ENCODE measurements at regions not wholly inside any gene's neighbourhood (a gene's known extent, or its start where the extent isn't known, plus 50 kb on each side); places are given as distances from the start of the nearest gene placed in this dataset.
A peak's percentile ranks its signal among the peaks of the same experiment; 100 is the strongest.
"Not testable (repeated sequence)": the region's sequence is repeated elsewhere in the genome, so short reads cannot be mapped to it uniquely, and the experiment has no call there.

DNA sequence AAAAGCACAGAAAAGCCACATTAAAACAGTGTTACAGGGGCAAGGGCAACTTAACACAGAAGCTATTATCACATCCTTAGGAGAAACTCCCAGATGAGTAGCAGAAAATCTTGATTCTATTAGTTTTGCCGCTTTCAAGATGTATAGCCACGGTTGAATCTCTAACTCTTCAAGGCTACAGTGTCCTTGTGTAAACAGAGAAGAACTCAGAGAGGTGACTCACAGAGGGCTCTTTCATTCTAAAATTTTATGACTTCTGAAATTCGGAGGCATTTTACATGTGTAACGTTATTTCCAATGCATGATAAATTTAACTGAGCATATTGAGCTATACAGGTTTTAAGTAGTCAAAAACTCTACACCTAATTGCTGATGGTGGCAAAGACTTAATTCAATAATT is 846.6 kb downstream of the GBE1 start:
- ATAC-seq, result no peak
- no peak for DNase-seq
- 76% methylated on average over 4 of the region's 4 CpGs for WGBS
- Histone ChIP-seq H3K4me3 (ENCODE audit: low read length) (no peak overlapping the region), H3K27ac (ENCODE audit: low read length) (no peak overlapping the region), H3K9me3 (ENCODE audit: control insufficient read depth, low read length) (no peaks in the 10 kb centered on the region), H3K4me1 (ENCODE audit: control insufficient read depth, insufficient read depth, low read length) (no peaks in the 10 kb centered on the region), H3K27me3 (ENCODE audit: control insufficient read depth, insufficient read depth) (no peaks in the 10 kb centered on the region)
- intact Hi-C loops (cut with DNase I), result no loop called here

DNA sequence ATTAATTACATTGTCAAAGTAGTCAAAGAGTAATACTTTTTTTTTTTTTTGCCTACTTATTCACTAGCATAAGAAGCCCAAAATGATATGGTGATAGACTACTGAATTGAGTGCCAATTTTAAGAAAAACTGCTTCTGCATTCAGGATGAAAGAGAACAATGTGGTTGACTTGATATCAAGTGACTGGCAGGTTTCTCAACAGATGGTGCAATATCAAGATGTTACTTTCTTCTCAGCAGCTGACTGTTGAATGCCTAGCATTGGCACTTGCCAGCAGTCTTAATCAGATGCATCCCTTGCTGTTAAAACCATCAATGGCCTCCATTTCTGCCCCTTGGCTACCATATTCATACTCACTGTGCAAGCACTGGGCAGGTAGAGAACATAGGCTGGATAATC is 863.2 kb downstream of the GBE1 start:
- Histone ChIP-seq H3K4me1 (ENCODE audit: control insufficient read depth, insufficient read depth, low read length) (no peaks in the 10 kb centered on the region), H3K4me3 (ENCODE audit: low read length) (no peak overlapping the region), H3K27ac (ENCODE audit: low read length) (no peak overlapping the region), H3K9me3 (ENCODE audit: control insufficient read depth, low read length) (no peaks in the 10 kb centered on the region), H3K27me3 (ENCODE audit: control insufficient read depth, insufficient read depth) (no peaks in the 10 kb centered on the region)
- DNase-seq (no peak), ATAC-seq (no peak)
- intact Hi-C loops (cut with DNase I), result no loop called here

DNA sequence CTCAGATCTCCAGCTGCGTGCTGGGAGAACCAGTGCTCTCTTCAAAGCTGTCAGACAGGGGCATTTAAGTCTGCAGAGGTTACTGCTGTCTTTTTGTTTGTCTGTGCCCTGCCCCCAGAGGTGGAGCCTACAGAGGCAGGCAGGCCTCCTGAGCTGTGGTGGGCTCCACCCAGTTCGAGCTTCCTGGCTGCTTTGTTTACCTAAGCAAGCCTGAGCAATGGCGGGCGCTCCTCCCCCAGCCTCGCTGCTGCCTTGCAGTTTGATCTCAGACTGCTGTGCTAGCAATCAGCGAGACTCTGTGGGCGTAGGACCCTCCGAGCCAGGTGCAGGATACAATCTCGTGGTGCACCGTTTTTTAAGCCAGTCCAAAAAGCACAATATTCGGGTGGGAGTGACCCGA is 864.4 kb downstream of the GBE1 start:
- H3K9me3 ChIP-seq (ENCODE audit: control insufficient read depth, low read length); intact Hi-C loops (cut with DNase I); H3K27ac ChIP-seq (ENCODE audit: low read length); H3K4me3 ChIP-seq (ENCODE audit: low read length); H3K4me1 ChIP-seq (ENCODE audit: control insufficient read depth, insufficient read depth, low read length); H3K27me3 ChIP-seq (ENCODE audit: control insufficient read depth, insufficient read depth); DNase-seq; ATAC-seq: not testable (repeated sequence)
- 68% methylated on average over 12 of the region's 12 CpGs for WGBS

DNA sequence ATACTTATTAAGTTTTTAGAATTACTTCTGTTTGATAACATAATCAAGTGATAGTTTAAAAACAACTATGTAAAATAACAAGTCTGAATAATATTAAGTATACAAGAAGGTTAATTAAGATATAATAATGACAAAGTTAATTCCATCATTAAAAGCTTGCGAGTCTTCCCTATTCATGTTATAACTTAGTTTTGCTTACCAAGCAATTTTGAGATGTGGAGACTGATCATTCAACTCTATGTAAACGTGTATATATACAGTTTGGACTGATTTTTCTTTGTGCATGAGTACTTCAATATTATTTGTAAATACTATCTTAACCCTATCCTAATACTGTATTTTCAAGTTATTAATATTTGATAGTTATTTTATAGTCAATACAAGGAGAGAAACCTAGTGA is 870.9 kb downstream of the GBE1 start:
- no peak for ATAC-seq
- DNase-seq, result no peak
- Histone ChIP-seq H3K4me1 (ENCODE audit: control insufficient read depth, insufficient read depth, low read length) (no peaks in the 10 kb centered on the region), H3K27ac (ENCODE audit: low read length) (no peak overlapping the region), H3K4me3 (ENCODE audit: low read length) (no peak overlapping the region), H3K9me3 (ENCODE audit: control insufficient read depth, low read length) (no peaks in the 10 kb centered on the region), H3K27me3 (ENCODE audit: control insufficient read depth, insufficient read depth) (no peaks in the 10 kb centered on the region)
- intact Hi-C loops (cut with DNase I), result no loop called here
- 83% methylated on average over 2 of the region's 2 CpGs for WGBS

DNA sequence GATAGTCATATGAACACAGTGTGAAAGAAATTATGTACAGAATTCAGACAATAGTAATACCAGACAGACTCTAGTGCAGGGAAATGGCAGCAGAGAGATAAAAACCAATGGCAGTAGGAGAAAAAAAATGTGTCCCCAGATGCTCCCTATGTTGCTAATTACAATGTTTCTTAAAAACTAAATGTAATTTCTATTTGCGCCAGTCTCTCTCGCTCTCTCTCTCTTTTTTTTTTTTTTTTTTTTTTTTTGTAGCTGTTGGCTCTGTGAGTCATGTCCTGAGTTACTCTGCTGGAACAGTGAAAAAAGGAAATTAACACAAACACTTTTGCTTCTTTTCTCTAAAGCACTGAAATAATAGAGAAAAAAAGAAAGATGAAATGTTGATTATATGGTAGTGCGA is 871.9 kb downstream of the GBE1 start:
- intact Hi-C loops (cut with DNase I), result no loop called here
- H3K9me3 ChIP-seq (ENCODE audit: control insufficient read depth, low read length), result no peaks in the 10 kb centered on the region
- ATAC-seq, result no peak

DNA sequence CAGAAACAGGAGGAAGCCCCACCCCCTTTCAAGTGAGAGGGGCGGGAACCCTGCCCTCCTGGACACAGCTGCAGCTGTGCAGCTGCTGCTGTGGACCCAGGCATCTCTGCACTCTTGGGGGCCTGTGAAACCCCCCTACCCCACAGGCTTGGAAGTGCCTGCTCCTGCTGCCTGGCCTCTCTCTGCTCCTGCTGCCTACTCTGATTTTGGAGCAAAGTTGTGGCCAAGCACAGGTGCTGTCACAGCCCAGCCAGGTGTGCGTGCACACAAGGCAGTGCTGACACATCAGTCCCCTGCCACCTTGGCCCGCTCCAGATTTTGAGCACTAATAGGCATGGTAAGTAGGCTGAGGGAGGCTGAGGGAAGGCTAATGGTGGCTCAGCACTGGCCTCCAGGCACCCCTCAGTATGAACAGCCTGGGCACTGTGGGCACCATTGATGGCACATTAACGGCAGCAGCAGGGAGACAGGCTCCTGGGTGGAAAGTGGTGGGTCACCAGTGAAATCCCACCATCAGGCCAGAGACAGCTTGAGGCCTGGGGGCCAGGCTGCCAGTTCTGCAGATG is 890.9 kb downstream of the GBE1 start:
- intact Hi-C loops (cut with DNase I), result no loop called here
- no peak for ATAC-seq
- H3K4me3 ChIP-seq (ENCODE audit: low read length), result no peak overlapping the region
- H3K4me1 ChIP-seq (ENCODE audit: control insufficient read depth, insufficient read depth, low read length), result no peaks in the 10 kb centered on the region
- no peaks in the 10 kb centered on the region for H3K9me3 ChIP-seq (ENCODE audit: control insufficient read depth, low read length)
- H3K27me3 ChIP-seq (ENCODE audit: control insufficient read depth, insufficient read depth), result no peaks in the 10 kb centered on the region
- DNase-seq, result peak in 1 of 3 donors; percentile 9
- WGBS, result 79% methylated on average over 4 of the region's 4 CpGs
- H3K27ac ChIP-seq (ENCODE audit: low read length), result no peak overlapping the region

More for the DNA sequence above, 871.9 kb downstream of the GBE1 start:
- DNase-seq, result no peak
- Histone ChIP-seq H3K4me3 (ENCODE audit: low read length) (no peak overlapping the region), H3K27ac (ENCODE audit: low read length) (no peak overlapping the region), H3K4me1 (ENCODE audit: control insufficient read depth, insufficient read depth, low read length) (no peaks in the 10 kb centered on the region), H3K27me3 (ENCODE audit: control insufficient read depth, insufficient read depth) (no peaks in the 10 kb centered on the region)
- WGBS, result 72% methylated on average over 3 of the region's 3 CpGs

DNA sequence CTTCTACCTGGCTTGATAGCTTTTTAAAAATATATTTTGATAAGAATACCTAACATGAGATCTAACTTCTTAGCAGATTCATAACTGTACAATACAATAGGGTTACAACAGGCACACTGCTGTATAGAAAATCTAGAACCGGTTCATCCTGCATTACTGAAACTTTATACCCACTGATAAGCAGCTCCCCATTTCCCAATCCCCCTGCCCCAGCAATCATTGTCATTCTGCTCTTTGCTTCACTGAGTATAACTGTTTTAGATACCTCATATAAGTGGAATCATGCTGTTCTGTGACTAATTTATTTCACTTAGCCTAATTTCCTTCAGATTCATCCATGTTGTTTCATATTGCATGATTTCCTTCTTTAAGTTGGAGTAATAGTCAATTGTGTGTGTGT is 906.0 kb downstream of the GBE1 start:
- no peaks in the 10 kb centered on the region for H3K27me3 ChIP-seq (ENCODE audit: control insufficient read depth, insufficient read depth)
- intact Hi-C loops (cut with DNase I), result no loop called here
- ATAC-seq, result no peak
- 81% methylated on average over 1 of the region's 1 CpG for WGBS
- DNase-seq, result no peak
- no peak overlapping the region for H3K4me3 ChIP-seq (ENCODE audit: low read length)
- H3K27ac ChIP-seq (ENCODE audit: low read length), result no peak overlapping the region
- no peaks in the 10 kb centered on the region for H3K9me3 ChIP-seq (ENCODE audit: control insufficient read depth, low read length)
- no peaks in the 10 kb centered on the region for H3K4me1 ChIP-seq (ENCODE audit: control insufficient read depth, insufficient read depth, low read length)

DNA sequence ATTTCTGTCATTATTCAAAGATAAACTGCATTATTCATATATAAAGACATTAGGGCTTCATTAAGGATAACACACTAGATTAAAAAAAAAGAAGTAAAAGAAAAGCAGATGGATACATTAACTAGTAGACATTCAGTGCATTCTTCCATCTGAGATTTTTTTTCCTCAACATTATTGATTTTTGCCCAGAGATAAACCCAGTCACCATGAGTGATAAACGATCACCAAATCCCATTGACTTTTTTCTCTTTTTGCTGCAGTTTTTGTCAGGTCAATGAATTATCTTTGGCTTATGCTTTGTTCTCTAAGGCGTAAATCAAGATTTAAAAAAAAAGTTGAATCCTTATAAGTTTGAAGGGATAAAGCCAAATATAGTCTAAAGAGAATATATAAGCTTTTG is 925.0 kb downstream of the GBE1 start:
- ATAC-seq, result no peak
- no peaks in the 10 kb centered on the region for H3K9me3 ChIP-seq (ENCODE audit: control insufficient read depth, low read length)

DNA sequence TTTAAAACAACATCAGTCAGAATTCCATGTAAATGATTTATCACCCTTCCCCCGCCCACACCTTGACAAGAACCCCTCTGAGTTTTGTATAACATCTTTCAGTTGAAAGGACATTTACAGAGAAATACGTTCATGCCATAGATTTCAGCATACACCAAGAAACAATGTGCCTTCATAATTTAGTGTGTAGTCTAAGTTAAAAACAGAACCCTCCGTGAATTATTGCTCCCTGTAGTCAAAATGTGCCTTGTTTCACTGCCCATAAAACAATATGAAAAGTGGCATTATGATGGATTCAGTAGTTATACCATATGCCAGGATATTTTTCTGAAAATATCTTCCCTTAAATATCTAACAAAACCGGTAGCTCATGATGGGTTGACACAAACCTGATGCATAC is 953.9 kb downstream of the GBE1 start:
- ATAC-seq (no peak), DNase-seq (no peak)
- no peaks in the 10 kb centered on the region for H3K4me1 ChIP-seq (ENCODE audit: control insufficient read depth, insufficient read depth, low read length)
- no peaks in the 10 kb centered on the region for H3K9me3 ChIP-seq (ENCODE audit: control insufficient read depth, low read length)
- H3K27me3 ChIP-seq (ENCODE audit: control insufficient read depth, insufficient read depth), result no peaks in the 10 kb centered on the region
- WGBS, result 68% methylated on average over 4 of the region's 4 CpGs
- intact Hi-C loops (cut with DNase I), result no loop called here
- H3K4me3 ChIP-seq (ENCODE audit: low read length), result no peak overlapping the region
- no peak overlapping the region for H3K27ac ChIP-seq (ENCODE audit: low read length)

More for the DNA sequence above, 925.0 kb downstream of the GBE1 start:
- no peaks in the 10 kb centered on the region for H3K4me1 ChIP-seq (ENCODE audit: control insufficient read depth, insufficient read depth, low read length)
- intact Hi-C loops (cut with DNase I), result no loop called here
- no peaks in the 10 kb centered on the region for H3K27me3 ChIP-seq (ENCODE audit: control insufficient read depth, insufficient read depth)
- WGBS, result 78% methylated on average over 2 of the region's 2 CpGs
- H3K27ac ChIP-seq (ENCODE audit: low read length), result no peak overlapping the region
- DNase-seq, result no peak
- H3K4me3 ChIP-seq (ENCODE audit: low read length), result no peak overlapping the region

DNA sequence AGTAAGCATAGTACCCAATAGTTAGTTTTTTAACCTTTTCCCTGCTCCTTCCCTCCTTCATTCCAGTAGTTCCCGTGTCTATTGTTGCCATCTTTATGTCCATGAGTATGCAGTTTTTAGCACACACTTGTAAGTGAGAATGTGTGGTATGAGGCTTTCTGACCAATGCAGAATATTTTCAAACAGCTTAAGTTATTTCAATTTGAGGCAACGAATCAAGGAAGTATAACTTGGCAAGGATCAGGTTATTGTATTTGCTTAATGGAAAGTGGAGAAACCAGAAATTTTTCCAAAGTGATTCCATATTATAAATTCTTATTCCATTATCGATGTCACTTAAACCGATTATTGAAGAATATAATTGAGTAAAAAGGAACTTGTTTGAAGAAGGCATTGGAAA is 954.8 kb downstream of the GBE1 start:
- 67% methylated on average over 4 of the region's 4 CpGs for WGBS
- Histone ChIP-seq H3K4me3 (ENCODE audit: low read length) (no peak overlapping the region), H3K9me3 (ENCODE audit: control insufficient read depth, low read length) (no peaks in the 10 kb centered on the region), H3K27me3 (ENCODE audit: control insufficient read depth, insufficient read depth) (no peaks in the 10 kb centered on the region), H3K4me1 (ENCODE audit: control insufficient read depth, insufficient read depth, low read length) (no peaks in the 10 kb centered on the region), H3K27ac (ENCODE audit: low read length) (no peak overlapping the region)
- intact Hi-C loops (cut with DNase I), result no loop called here
- ATAC-seq (no peak), DNase-seq (no peak)

DNA sequence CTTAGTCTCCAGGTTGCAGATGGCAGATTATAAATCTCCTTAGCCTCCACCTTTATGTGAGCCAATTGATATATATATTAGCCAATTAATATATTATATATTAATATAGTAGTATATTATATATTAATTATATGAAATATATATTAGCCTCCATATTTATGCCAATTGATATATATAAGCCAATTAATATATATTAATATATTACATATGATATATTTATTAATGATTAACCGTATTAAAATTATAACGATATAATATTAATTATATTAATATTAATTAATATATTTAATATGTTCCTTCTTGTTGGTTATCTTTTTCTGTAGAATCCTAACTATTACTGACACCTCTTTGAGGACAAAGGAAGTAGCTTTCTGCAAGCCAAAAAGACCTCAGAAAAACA is 972.5 kb downstream of the GBE1 start:
- no peaks in the 10 kb centered on the region for H3K4me1 ChIP-seq (ENCODE audit: control insufficient read depth, insufficient read depth, low read length)
- H3K4me3 ChIP-seq (ENCODE audit: low read length), result no peak overlapping the region
- no peaks in the 10 kb centered on the region for H3K9me3 ChIP-seq (ENCODE audit: control insufficient read depth, low read length)
- intact Hi-C loops (cut with DNase I), result no loop called here
- 94% methylated on average over 2 of the region's 2 CpGs for WGBS
- no peak for ATAC-seq
- no peak overlapping the region for H3K27ac ChIP-seq (ENCODE audit: low read length)
- no peaks in the 10 kb centered on the region for H3K27me3 ChIP-seq (ENCODE audit: control insufficient read depth, insufficient read depth)
- DNase-seq, result no peak

DNA sequence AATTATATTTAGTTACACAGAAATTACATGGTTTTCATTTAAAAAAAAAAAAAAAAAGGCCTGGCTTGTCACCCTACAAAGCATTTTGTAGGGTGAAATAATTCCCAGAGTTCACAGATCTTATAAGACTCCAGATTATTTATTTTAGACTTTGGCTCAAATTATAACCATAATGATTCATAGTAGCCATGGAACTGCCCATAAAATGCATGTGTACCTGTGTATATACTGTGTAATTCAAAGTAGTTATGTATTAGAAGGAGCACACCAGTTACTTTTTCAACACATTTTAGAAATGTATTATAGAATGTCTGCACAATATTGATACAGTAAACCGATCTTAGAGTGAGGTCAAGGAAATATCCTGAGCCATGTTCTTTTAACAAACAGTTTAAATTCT is 975.6 kb downstream of the GBE1 start:
- Histone ChIP-seq H3K9me3 (ENCODE audit: control insufficient read depth, low read length) (no peaks in the 10 kb centered on the region), H3K4me3 (ENCODE audit: low read length) (no peak overlapping the region), H3K27ac (ENCODE audit: low read length) (no peak overlapping the region), H3K27me3 (ENCODE audit: control insufficient read depth, insufficient read depth) (no peaks in the 10 kb centered on the region), H3K4me1 (ENCODE audit: control insufficient read depth, insufficient read depth, low read length) (no peaks in the 10 kb centered on the region)
- 83% methylated on average over 1 of the region's 1 CpG for WGBS
- intact Hi-C loops (cut with DNase I), result no loop called here
- ATAC-seq (no peak), DNase-seq (no peak)

Measured in right cardiac atrium (tissue), 5 donors.